SK-N-MC (cell line): ENCODE measurements at regions not wholly inside any gene's neighbourhood (a gene's known extent, or its start where the extent isn't known, plus 50 kb on each side); places are given as distances from the start of the nearest gene placed in this dataset.

Source experiments
- DNase-seq: peaks from one replicate; pipeline ENCODE4 v3.0.0-alpha.2; 2011; ENCODE audit warnings: low read depth, low spot score
- H3K27ac ChIP-seq: fragments of 200-600 bp; sonication (generic); 2 replicates; pipeline ENCODE4 v1.5.1; 2016; ENCODE audit warnings: mixed run types
- H3K36me3 ChIP-seq: fragments of 200-600 bp; sonication (generic); 2 replicates; pipeline ENCODE4 v1.6.1; 2017; ENCODE audit warnings: antibody characterized with exemption, low read length, mixed read lengths; ENCODE audit not compliant: insufficient read depth
- H3K4me3 ChIP-seq: fragments of 200-600 bp; sonication (generic); 2 replicates; pipeline ENCODE4 v1.5.1; 2016
- H3K9ac ChIP-seq: fragments of 200-600 bp; sonication (generic); 2 replicates; pipeline ENCODE4 v1.8.0; 2017; ENCODE audit warnings: mixed run types, mixed read lengths; ENCODE audit not compliant: insufficient read length
- H3K9me3 ChIP-seq: fragments of 200-600 bp; sonication (generic); 2 replicates; pipeline ENCODE4 v1.6.1; 2017; ENCODE audit warnings: low read depth, mild to moderate bottlenecking, antibody characterized with exemption, low read length, moderate library complexity, mixed read lengths
- EZH2 ChIP-seq: fragments of 200-600 bp; sonication (generic); IDR thresholded peaks from one replicate; pipeline ENCODE4 v1.6.1; 2017; ENCODE audit warnings: antibody characterized with exemption
- FOXP2 ChIP-seq: optimal IDR thresholded peaks from 2 replicates; pipeline ENCODE3; 2011; ENCODE audit warnings: mild to moderate bottlenecking, moderate library complexity; ENCODE audit not compliant: insufficient read depth; ENCODE audit errors: extremely low read length, control extremely low read depth
- POLR2AphosphoS5 ChIP-seq: IDR thresholded peaks from 2 replicates; pipeline ENCODE4 v1.6.1; 2012; ENCODE audit warnings: mild to moderate bottlenecking, low read depth, low read length, borderline replicate concordance

DNA sequence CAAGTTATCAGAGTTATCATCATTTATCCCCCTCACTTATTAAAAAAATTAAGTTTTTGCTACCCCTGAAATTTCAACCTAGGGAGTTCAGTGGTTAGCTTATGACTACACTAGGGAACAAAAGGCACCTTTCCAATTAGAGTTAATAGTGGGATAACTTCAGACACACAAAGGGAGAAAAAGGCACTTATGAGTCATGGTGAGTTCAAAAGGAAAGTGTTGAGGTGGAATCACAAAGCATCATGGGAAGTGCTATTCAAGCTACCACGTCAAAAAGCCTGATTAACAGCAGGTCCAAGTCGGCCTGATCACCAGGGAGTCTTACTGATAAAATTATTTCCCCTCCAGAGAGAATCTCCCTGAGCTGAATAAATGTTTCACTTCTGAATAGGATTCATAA is 165.7 kb downstream of the C7orf25 start:
- no peak for TF ChIP-seq POLR2AphosphoS5
- TF ChIP-seq EZH2, result no peak
- TF ChIP-seq FOXP2, result no peak
- no peaks in the 10 kb centered on the region for H3K9me3 ChIP-seq
- no peak overlapping the region for H3K4me3 ChIP-seq
- H3K36me3 ChIP-seq, result no peaks in the 10 kb centered on the region
- no peak overlapping the region for H3K9ac ChIP-seq
- H3K27ac ChIP-seq, result no peak overlapping the region
- DNase-seq, result no peak

GRCh38 chr7:42745357-42746059 is 166.4 kb downstream of the C7orf25 start:
- TF ChIP-seq EZH2 (no peak), POLR2AphosphoS5 (no peak), FOXP2 (no peak)
- DNase-seq, result no peak
- H3K27ac ChIP-seq, result no peak overlapping the region
- H3K9me3 ChIP-seq, result no peaks in the 10 kb centered on the region
- H3K9ac ChIP-seq, result no peak overlapping the region
- no peaks in the 10 kb centered on the region for H3K36me3 ChIP-seq
- no peak overlapping the region for H3K4me3 ChIP-seq

DNA sequence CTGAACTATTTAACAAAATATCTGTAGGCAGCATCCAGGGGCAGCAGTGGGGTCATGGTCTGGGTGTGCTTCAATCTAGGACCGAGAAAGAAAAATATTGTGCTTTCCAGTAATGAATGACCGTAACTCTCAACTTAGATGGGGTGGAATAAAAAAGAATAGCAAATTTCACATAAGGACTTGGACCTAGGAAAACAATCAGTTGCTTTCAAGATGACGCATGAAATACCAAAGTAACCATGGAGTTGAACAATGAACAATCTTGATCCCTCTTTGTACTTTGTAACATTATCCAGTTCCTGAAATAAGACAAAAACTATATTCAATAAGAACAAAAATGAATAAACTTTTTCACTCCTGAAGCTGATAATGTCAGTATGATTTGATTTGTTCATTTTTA is 167.1 kb downstream of the C7orf25 start:
- Histone ChIP-seq H3K36me3 (no peaks in the 10 kb centered on the region), H3K9me3 (no peaks in the 10 kb centered on the region), H3K4me3 (no peak overlapping the region), H3K9ac (no peak overlapping the region), H3K27ac (no peak overlapping the region)
- no peak for DNase-seq
- no peak for TF ChIP-seq POLR2AphosphoS5
- no peak for TF ChIP-seq FOXP2
- no peak for TF ChIP-seq EZH2

- H3K4me3 ChIP-seq, result no peak overlapping the region
- no peak for TF ChIP-seq EZH2
- no peak for TF ChIP-seq FOXP2
- TF ChIP-seq POLR2AphosphoS5, result no peak
- H3K36me3 ChIP-seq, result no peaks in the 10 kb centered on the region
- H3K27ac ChIP-seq, result no peak overlapping the region
- DNase-seq, result no peak
- no peaks in the 10 kb centered on the region for H3K9me3 ChIP-seq
- no peak overlapping the region for H3K9ac ChIP-seq
These were observed 168.6 kb downstream of the C7orf25 start for GRCh38 chr7:42743077-42743858.

DNA sequence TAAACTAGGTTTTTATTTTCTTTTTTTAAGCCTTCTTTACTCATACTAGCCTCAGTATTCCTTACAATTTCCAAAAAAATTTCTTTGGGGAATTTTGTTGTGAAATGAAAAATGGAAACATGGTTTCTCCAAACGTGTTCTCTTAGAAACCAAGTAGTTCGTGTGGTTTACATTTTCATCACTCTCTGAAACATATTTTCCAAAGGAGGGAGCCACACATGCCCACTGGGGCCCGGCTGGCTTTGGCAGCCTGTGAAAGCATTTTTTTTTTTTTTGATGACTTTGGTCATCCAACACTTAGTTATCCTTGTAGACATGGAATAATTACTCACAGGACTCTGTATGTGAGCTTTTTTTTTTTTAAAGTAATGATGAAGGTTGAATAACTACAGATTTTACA is 169.6 kb downstream of the C7orf25 start:
- no peak overlapping the region for H3K9ac ChIP-seq
- no peak for DNase-seq
- TF ChIP-seq FOXP2, result no peak
- no peak for TF ChIP-seq EZH2
- TF ChIP-seq POLR2AphosphoS5, result no peak
- no peaks in the 10 kb centered on the region for H3K9me3 ChIP-seq
- no peak overlapping the region for H3K27ac ChIP-seq
- H3K4me3 ChIP-seq, result no peak overlapping the region
- no peaks in the 10 kb centered on the region for H3K36me3 ChIP-seq

DNA sequence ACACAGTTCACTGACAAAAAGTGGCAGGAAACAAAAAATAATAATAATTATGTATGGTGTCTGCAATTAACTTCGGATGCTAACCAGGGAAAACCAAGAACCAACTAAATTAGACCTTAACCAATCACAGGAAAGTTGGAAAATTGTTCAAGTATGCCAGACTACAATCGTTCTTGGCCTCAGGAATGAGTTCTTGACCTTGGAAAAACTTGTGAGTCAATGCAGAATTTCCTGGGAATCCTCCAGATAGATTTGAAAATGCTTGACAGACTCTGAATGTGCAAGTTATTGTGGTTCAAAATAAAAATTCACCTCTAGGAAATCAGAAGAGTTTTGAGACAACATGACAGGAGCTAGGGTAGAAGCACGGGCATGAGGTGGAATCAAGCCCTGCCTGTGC is 171.5 kb downstream of the C7orf25 start:
- no peaks in the 10 kb centered on the region for H3K36me3 ChIP-seq
- H3K9me3 ChIP-seq, result no peaks in the 10 kb centered on the region
- TF ChIP-seq EZH2 (no peak), POLR2AphosphoS5 (no peak), FOXP2 (no peak)
- H3K27ac ChIP-seq, result no peak overlapping the region
- no peak overlapping the region for H3K4me3 ChIP-seq
- H3K9ac ChIP-seq, result no peak overlapping the region
- DNase-seq, result no peak

- no peak overlapping the region for H3K4me3 ChIP-seq
- no peak for DNase-seq
These were observed 172.2 kb downstream of the C7orf25 start for GRCh38 chr7:42739638-42740037.

DNA sequence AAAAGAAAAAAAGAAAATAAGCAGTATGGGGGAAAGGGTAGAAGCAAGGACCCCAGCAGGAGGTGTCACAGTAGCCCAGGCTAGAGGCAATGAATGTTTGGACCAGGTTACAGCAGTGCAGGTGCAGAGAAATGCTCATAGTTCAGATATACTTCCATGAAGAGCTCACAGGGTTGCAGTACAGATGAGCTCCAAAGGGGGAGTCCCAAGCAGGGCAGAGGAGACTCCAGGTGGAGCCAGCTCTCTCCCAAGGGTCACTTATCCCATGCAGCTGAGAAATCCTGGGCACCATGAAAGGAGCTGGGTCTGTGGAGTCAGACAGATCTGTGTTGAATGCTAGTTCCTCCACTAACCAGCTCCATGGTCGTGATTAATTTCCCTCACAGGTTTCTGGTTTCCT is 174.9 kb downstream of the C7orf25 start:
- Histone ChIP-seq H3K9me3 (no peaks in the 10 kb centered on the region), H3K27ac (no peak overlapping the region), H3K36me3 (no peaks in the 10 kb centered on the region), H3K4me3 (no peak overlapping the region), H3K9ac (no peak overlapping the region)
- DNase-seq, result no peak
- TF ChIP-seq EZH2, result no peak
- TF ChIP-seq FOXP2, result no peak
- no peak for TF ChIP-seq POLR2AphosphoS5

More at GRCh38 chr7:42739638-42740037, 172.2 kb downstream of the C7orf25 start:
- Histone ChIP-seq H3K27ac (no peak overlapping the region), H3K9me3 (no peaks in the 10 kb centered on the region), H3K9ac (no peak overlapping the region), H3K36me3 (no peaks in the 10 kb centered on the region)
- TF ChIP-seq FOXP2 (no peak), POLR2AphosphoS5 (no peak), EZH2 (no peak)
